NOMO-1 treated with DMSO at 0.1 percent for 48 hours (cell line): ENCODE measurements at regions not wholly inside any gene's neighbourhood (a gene's known extent, or its start where the extent isn't known, plus 50 kb on each side); places are given as distances from the start of the nearest gene placed in this dataset.
"Not testable (repeated sequence)": the region's sequence is repeated elsewhere in the genome, so short reads cannot be mapped to it uniquely, and the experiment has no call there.

Experiments used
- DNase-seq: peaks from one replicate; lab custom pipeline; 2025; ENCODE audit not compliant: unreplicated experiment; lab: John Stamatoyannopoulos, UW

DNA sequence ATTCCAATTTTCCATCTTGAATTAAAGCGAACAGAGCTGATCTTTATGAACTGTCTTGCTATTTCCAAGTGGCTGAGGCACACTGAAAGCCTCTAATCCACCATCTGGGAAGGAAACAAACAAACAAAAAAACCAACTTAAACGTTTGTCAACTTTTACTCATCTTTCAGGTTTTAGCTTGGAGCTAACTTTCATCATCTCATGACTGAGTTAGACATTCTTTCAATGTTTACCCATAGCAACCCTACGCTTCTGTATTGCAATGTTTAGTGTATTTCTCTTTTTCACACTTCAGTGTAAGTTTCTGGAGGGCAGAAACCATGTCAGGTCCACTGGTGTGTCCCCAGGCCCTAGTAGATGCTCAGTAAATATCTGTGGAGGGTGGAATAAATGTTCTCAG, 343.8 kb downstream of the GBA3 start:
- no peak for DNase-seq

DNA sequence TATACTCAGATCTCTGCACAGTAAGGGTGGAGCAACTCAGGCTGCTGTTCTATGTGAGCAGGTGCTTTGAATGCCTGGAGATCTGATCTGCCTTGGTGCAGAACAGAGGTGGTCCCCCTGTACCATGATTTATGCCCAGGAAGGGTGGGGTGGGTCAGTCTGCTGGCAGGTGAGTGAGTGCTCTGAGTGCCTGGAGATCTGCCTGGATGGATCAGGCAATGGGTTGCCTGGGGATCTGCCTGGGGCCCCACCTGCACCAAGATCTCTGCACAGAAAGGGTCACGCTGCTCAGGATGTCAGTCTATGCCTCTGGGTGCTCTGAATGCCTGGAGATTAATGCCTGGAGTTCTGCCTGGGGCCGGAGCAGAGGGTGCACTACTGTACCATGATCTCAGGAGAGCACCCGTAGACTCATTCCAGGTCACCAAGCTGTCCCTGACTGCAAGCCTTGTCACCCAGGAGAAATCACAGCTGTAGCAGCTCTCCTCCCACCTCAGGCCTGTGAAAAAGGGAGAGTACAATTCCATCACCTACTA, 342.9 kb downstream of the GBA3 start:
- no peak for DNase-seq

DNA sequence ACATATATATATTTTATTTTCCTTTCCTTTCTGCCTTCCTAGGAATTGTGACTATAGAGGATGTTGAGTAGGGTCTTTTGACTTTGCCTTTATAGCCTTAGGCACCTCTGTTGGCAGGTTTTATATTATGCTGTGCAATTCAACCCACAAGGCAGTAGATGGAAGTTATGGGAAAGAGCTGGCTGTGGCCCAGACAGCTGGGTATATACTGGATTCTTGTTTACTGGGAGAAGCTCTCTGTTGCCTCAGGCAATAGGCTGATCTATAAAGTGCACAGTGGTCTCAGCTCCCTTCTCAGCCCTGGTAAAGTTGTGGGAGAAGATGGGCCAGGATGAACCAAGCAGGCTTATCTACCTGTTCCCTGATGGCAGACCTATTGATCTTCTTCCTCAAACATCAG, 342.0 kb downstream of the GBA3 start:
- no peak for DNase-seq

DNA sequence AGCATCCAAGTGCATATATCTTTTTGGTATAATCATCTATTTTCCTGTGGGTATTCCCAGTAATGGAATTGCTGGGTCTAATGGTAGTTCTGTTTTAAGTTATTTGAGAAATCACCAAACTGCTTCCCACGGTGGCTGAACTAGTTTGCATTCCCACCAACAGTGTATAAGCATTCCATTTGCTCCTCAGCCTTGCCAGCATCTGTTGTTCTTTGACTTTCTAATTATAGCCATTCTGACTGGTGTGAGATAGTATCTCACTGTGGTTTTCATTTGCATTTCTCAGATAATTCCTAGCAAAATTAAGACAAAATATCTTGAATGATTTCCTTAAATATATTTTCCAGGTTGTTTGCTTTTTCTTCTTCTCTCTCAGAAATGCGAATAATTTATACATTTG, 341.1 kb downstream of the GBA3 start:
- no peak for DNase-seq

DNA sequence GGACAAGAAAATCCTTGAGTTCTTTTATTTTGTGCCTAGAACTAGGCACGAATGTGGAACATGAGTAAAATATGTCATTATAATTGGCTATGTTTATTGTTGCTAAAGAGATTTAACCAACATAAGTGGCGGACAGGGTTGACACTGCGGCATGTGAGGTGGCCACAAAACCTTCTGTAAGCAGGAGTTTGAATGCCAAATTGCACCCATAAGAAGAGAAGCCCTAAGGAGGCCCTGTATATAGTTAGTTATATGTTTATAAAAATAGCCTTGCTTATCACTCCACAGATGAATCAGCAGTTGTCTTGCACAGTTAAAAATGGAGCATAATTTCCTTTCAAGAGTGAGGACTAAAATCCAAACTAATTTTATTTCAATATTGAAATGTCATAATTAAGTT, 336.1 kb downstream of the GBA3 start:
- no peak for DNase-seq

DNA sequence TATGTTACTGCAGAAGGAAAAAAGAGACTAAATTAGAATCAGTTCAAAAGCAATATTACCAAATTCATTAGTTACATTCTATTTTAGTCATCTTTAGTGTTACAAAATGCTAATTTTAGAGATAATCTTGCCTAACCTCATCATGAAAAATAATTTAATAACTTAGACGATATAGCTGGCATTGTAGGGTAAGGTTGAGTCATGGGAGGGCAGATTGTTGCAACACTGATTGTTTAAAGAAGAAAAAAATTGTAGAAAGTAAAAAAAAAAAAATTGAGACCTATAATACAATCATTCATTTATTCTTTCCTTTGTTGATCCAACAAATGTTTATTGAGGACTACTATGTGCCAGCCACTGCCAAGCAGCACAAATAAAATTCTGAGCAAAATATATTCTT, 330.9 kb downstream of the GBA3 start:
- DNase-seq, result no peak

DNA sequence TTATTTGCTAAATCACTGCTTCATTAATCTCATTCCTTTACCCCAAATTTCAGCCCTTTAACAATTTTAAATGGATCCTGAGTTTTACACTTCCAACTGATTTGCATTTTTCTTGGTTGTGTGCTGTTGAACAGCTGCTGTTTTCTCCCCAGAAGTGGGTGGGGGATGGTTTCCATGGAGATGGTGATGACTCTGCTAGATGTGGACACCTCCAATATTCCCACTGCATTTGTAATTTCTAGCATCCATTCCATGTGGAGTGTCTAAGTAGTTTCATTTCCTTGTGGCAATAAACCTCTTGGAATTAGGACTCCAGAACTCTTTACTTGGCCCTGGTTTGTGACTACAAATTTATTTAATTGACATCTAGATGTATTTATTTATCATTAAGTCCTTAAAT, 330.4 kb downstream of the GBA3 start:
- no peak for DNase-seq

DNA sequence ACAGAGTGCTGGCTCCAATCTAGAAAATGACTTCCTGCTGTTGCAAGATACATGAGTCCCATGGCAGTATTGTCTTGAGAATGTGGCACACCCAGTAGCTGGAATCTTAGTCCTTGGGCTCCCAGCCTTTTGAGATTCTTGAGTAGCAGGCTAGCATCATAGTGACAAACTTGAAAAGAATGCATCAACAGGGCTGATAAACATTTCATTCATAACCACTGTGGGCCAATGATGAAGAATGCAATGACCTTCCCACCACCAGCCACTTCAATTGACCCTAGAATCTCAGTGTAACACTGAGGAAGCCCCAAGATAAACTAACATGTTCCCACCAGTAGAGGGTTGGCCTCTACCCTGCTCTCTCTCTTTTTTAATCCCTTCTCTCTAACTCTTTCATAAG, 329.3 kb downstream of the GBA3 start:
- peak; percentile 33 for DNase-seq

DNA sequence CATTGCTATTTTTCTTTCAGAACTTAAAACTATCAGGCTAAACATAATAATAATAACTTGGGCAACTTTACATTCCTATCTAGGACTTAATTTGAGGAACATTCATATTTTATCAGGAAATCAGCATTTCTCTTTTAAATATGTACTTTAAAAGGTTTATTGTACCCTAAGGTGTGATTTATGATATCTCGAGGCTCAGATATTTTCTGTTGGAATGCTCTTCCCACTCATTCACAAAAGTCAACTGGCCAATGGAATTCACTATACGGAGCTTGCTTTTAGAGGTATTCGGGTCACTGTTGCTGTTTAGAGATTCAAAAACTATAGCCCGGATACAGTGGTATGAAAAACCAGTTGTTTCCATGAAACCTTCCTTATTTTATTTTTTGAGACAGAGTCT, 328.3 kb downstream of the GBA3 start:
- no peak for DNase-seq

DNA sequence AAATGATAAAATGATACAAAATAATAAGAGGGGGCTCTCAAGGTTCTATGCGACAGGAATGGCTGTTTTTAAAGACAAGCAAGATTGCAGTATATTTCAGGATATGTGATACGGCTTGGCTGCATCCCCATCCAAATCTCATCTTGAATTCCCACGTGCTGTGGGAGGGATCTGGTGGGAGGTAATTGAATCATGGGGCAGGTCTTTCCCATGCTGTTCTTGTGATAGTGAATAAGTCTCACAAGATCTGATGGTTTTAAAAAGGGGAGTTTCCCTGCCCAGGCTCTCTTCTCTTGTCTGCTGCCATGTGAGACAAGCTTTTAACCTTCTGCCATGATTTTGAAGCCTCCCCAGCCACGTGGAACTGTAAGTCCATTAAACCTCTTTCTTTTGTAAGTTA, 327.7 kb downstream of the GBA3 start:
- not testable (repeated sequence) for DNase-seq

DNA sequence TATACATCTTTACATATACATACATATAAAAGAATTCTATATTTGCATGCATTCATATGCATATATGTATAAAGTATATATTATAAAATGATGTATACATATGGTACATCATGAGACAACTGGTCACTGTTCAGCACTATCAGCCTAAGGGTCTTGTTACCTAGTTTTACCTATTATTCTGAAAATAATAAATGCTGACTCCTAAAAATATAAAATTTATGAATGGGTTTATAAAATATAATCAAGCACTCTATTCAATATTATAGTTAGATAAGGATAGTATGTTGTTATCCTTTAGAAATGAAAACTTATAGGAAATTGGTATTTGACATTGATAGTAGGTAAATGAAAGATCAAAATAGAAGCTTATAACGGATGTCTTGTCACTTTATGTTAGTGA, 324.2 kb downstream of the GBA3 start:
- no peak for DNase-seq

DNA sequence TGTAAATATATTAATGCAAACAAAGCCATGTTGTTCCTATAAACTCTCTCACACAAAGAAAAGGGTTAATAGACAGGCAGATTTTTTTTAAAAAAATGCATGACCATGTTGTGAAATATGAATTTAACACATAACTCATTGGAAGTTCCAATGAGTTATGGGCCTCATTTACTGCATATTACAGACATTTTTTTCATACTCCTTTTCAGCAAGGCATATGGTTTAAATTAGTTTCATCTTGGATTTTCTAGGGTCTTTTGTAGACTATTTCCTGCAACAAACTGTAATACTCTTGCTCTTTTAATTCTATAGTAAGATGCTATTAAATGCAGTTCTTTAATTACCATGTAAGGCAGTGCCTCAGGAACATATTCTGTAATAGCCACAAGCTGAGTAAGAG, 323.1 kb downstream of the GBA3 start:
- no peak for DNase-seq

DNA sequence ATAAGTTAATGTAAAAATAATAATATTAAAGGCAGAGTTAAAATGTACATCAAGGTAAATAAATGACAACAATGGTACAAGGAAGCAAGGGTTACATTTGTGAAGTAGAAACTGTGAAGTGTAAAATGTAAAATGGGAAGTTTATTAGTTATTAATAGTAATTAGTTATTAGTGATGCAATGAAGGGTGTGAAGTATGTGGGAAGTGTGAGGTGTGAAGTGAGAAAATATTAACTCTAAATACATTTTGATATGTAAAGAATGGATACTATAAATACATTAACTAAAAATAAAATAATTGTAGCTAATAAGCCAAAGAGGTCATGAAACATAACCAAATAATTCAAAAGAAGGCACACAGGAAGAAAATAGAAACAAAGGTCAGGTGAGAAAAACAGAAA, 316.4 kb downstream of the GBA3 start:
- DNase-seq, result no peak

DNA sequence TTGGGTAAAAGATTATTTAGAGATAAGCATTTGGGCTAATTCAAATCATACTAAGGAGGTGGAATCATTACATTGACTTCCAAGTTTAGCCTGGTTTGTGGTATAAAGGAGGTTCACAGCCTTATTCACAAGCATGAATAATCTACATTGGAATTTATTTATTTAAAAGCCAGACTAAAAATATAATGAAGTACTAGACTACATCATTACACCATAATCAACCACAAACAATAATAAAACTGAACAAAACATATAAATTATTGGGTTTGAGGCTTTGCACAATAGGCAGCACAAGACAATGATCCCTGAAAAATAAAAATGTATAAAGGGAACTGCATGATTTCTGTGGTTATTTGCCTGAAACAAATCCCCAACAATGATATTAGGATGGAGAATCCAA, 314.0 kb downstream of the GBA3 start:
- no peak for DNase-seq

DNA sequence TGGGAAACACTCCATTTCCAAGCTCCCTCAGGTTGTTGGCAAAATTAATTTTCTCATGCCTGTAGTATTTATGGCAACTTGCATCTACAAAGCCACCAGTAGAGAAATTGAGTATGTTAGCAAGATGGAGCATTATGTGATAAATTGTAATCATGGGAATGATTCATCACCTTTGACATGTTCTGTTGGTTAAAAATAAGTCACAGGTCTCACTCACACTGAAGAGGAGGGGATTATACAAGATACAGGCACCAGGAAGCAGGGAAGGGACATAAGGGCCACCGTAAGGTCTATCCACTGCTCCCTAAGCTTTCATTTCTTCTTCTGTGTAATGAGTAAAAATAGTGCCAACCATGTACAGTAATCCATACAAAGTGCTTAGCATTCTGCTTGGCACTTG, 313.0 kb downstream of the GBA3 start:
- no peak for DNase-seq

DNA sequence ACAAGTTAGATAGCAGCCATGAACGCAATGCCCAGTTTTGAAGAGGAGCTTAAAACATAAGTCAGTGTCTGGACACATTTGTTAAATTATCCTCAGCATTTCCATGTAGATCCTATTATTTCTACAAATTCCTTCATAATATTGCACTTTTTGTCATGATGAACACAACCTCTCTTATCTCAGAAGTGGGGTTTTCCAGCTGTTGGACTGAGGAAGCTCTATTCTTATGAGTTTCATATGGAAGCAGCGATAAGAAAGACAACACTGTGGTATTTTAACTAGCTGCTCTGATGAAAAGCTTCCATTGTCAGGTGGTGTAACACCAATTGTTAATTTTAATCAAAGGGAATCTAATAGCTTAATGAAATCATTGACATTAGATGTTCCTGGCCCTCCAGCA, 308.7 kb downstream of the GBA3 start:
- DNase-seq, result no peak

DNA sequence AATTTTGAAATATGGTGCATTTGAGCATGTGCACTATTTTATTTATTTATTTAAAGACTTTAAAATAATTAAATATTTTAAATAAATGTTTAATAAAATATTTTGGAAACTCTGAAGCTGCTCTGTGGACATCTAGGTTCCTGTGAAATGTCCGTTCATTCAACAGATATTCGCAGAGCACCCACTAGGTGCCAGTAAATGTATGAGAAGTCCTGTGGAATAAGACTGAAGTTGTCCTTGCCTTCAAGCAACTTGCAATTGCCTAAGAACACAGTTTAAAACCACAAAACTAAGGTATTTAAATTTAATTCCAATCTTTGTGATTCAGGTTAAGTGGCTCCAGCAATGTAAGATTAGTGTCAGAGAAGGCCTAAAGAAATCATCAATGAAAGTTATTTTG, 306.7 kb downstream of the GBA3 start:
- DNase-seq, result peak; percentile 9

DNA sequence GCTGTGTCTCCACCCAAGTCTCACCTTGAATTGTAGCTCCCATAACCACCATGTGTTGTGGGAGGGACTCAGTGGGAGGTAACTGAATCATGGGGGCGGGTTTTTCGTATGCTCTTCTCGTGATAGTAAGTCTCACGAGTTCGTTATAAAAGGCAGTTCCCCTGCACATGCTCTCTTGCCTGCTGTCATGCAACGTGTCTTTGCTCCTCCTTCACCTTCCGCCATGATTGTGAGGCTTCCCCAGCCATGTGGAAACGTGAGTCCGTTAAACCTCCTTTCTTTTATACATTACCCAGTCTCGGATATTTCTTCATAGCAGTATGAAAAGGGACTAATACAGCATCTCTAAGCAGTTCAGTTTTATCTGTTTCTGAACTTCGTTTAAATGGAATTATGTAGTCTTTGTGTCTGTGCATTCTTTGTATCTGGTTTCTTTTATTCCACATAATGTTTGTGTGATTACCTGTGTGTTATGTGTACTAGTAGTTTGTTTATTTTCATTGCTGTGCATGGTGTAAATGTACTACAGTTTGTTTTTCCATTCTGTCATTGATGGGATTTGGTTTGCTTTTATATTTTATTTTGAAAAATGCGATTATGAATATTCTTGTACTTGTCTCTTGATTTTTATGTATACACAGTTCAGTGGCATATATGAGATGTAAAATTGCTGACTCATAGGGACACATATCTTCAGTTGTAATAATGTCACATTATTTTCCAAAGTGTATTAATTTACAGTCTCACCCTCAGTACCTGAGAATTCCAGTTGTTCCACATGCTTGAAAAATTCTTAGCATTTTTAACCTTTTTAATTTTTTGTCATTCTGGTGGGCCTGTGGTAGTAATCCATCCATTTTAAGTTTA, 304.9 kb downstream of the GBA3 start:
- no peak for DNase-seq

DNA sequence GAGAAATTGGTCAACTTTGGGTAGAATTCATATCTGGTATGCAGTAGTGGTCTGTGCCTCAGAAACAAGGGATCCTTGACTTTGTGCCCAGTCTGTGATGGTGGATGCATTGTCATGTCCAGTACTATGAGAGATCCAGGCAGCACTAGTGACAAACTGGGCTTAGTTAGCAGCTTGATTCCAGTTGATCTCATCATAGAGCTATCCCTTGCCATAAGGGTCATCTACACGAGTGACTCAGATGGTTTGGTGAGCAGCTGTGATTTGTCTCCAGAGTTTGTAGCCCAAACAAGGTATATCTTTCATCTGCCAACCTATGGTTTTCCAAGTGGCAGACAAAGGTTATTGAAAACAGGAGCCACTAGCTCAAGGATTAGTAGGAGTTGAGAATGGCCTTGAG, 298.8 kb downstream of the GBA3 start:
- no peak for DNase-seq

DNA sequence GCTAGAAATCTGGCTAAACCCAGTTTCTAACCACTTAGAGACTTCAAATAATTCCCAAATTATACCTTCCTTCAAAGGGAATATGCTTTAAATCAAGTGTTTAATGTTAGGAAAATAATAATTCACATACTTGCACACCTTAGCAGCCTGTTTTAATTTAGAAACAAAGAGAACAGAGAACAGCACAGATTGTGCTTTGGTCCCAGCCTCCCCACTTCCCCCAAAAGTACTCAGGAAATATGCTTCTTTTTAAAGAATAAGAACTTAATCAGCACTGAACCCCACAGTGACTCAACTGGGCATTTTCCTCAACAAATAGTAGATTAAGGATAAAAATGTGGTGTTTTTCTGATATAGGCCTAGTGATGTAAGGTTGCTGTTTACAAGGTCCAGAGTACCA, 295.8 kb downstream of the GBA3 start:
- no peak for DNase-seq

DNA sequence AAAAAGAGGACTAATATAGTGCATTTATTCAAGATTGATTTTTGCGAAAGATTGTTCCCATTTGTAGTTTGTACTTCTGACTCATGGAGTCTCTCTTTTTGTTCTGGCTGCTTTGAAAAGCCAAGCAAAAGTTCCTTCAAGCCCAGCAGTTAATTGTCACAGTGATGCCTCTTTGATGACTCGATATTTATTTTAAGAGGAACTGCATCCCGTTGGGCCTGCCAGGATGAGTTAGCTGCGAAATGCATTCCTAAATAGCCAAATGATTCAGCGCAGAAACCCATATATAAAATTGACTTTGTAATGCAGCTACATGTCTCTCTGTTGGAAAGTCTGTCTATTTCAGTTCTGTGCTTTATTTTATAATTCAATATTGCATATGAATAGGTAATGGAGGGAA, 295.1 kb downstream of the GBA3 start:
- DNase-seq, result no peak

DNA sequence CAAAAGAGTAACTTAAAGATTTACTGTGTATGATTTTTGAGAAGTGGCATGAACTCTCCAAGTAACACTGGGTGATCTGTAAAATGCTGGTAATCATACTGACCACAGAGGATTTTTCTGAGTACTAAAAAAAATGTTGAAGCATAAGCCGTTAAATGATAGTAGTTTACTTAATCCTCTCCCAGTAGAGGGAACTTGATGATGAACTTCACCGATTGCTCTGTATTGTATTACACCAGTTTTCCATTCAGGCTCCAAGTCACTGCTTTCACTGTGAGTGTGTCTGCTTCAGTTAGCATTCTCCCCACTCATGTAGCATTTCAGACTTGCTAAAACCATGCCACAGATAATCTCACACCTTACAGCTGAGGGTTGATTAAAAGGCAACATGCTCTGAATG, 294.1 kb downstream of the GBA3 start:
- no peak for DNase-seq

DNA sequence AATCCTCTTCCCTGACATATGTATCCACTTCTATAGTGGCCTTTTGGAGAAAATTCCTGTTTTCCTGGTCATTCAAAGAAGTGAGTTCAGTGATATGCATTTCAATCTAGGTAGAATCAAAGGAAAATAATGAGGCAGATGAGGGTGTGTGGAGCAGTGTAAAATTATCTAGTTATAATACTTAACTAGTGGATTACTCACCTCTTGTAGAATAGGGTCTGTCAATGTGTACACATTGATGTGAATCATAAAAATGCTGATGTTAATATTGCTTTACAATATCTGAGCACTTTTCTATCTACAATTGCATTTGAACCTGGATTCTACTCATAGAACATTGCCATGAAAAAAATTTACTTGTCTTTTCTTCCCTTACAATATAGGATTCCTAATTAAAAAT, 293.5 kb downstream of the GBA3 start:
- DNase-seq, result no peak
